ENCODE measurements at regions not wholly inside any gene's neighbourhood (a gene's known extent, or its start where the extent isn't known, plus 50 kb on each side); places are given as distances from the start of the nearest gene placed in this dataset.
"Not testable (repeated sequence)": the region's sequence is repeated elsewhere in the genome, so short reads cannot be mapped to it uniquely, and the experiment has no call there.

DNA sequence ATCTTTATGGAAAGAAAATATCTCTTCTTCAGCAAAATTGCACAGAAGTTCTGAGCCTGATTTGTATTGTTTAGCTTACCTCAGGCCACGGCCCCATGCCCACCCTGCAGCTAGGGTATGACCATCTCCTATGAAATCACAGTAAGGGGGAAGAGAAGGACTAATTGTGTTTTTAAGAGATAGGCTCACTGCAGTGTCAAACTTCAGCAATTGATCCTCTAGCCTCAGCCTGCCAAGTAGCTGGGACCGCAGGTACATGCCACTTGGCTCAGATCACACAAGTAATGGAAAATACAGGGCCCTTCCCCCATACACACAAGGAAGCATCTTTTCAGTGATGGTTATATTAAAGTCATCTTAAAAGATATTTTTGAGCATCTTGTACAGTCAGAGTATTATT lies 60.0 kb downstream of the DMAC1 start:
- Histone ChIP-seq H3K4me1 (ENCODE audit: insufficient read depth) (no peaks in the 10 kb centered on the region), H3K27ac (ENCODE audit: low read depth) (no peak overlapping the region), H3K4me3 (ENCODE audit: low read depth, low read length) (no peak overlapping the region), H3K36me3 (ENCODE audit: insufficient read depth) (no peaks in the 10 kb centered on the region)
- DNase-seq (ENCODE audit: extremely low spot score): no peak
- WGBS: 92% methylated on average over 2 of the region's 2 CpGs

GRCh38 chr9:7735311-7735710 lies 64.3 kb downstream of the DMAC1 start:
- no peak overlapping the region for H3K4me3 ChIP-seq (ENCODE audit: low read depth, low read length)
- no peaks in the 10 kb centered on the region for H3K4me1 ChIP-seq (ENCODE audit: insufficient read depth)
- H3K36me3 ChIP-seq (ENCODE audit: insufficient read depth): no peaks in the 10 kb centered on the region
- WGBS: 92% methylated on average over 2 of the region's 2 CpGs
- no peak for DNase-seq (ENCODE audit: extremely low spot score)
- no peak overlapping the region for H3K27ac ChIP-seq (ENCODE audit: low read depth)

GRCh38 chr9:7730164-7730445 lies 69.5 kb downstream of the DMAC1 start:
- Histone ChIP-seq H3K4me1 (ENCODE audit: insufficient read depth) (no peaks in the 10 kb centered on the region), H3K27ac (ENCODE audit: low read depth) (no peak overlapping the region), H3K36me3 (ENCODE audit: insufficient read depth) (no peaks in the 10 kb centered on the region), H3K4me3 (ENCODE audit: low read depth, low read length) (no peak overlapping the region)
- DNase-seq (ENCODE audit: extremely low spot score): no peak
- WGBS: 87% methylated on average over 1 of the region's 1 CpG

- Histone ChIP-seq H3K4me1 (ENCODE audit: insufficient read depth) (no peaks in the 10 kb centered on the region), H3K27ac (ENCODE audit: low read depth) (no peak overlapping the region), H3K36me3 (ENCODE audit: insufficient read depth) (no peaks in the 10 kb centered on the region), H3K4me3 (ENCODE audit: low read depth, low read length) (no peak overlapping the region)
- no peak for DNase-seq (ENCODE audit: extremely low spot score)
- 89% methylated on average over 5 of the region's 5 CpGs for WGBS
Observed at GRCh38 chr9:7729371-7730163, 70.0 kb downstream of the DMAC1 start.

DNA sequence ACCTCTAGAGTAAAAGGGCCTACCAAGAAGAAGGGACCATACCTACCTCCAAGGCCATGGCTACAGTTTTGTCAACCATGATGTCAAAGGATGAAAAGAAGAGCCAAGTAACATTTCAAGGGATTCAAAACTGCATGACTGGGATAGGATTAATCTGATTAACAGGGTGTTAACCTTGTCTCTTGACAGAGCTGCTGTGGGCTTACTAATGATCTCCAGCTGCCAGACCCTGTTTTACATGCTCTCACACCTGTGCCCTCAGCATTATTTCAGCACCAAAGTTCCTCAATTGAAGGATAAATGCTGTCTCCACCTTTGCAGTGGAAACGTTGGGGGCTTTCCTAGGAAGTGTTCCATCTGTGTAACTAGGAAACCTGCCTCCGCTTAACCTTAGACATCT lies 78.3 kb downstream of the DMAC1 start:
- Histone ChIP-seq H3K27ac (ENCODE audit: low read depth) (no peak overlapping the region), H3K4me1 (ENCODE audit: insufficient read depth) (no peaks in the 10 kb centered on the region), H3K4me3 (ENCODE audit: low read depth, low read length) (no peak overlapping the region), H3K36me3 (ENCODE audit: insufficient read depth) (no peaks in the 10 kb centered on the region)
- no peak for DNase-seq (ENCODE audit: extremely low spot score)
- WGBS: 74% methylated on average over 2 of the region's 2 CpGs

DNA sequence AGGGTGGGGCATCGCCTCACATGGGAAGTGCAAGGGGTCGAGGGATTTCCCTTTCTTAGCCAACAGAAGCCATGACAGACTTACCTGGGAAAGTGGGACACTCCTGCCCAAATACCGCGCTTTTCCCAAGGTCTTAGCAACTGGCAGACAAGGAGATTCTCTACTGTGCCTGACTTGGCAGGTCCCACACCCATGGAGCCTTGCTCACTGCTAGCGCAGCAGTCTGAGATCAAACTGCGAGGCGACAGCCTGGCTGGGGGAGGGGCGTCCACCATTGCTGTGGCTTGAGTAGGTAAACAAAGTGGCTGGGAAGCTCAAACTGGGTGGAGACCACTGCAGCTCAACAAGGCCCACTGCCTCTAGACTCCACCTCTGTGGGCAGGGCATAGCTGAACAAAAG lies 86.5 kb downstream of the DMAC1 start:
- not testable (repeated sequence) for H3K4me3 ChIP-seq (ENCODE audit: low read depth, low read length); DNase-seq (ENCODE audit: extremely low spot score); H3K36me3 ChIP-seq (ENCODE audit: insufficient read depth); H3K27ac ChIP-seq (ENCODE audit: low read depth); H3K4me1 ChIP-seq (ENCODE audit: insufficient read depth)
- WGBS: 95% methylated on average over 8 of the region's 8 CpGs

- no peak for DNase-seq (ENCODE audit: extremely low spot score)
- Histone ChIP-seq H3K36me3 (ENCODE audit: insufficient read depth) (no peaks in the 10 kb centered on the region), H3K4me1 (ENCODE audit: insufficient read depth) (no peaks in the 10 kb centered on the region), H3K27ac (ENCODE audit: low read depth) (no peak overlapping the region), H3K4me3 (ENCODE audit: low read depth, low read length) (no peak overlapping the region)
Observed at GRCh38 chr9:7710686-7711085, 88.9 kb downstream of the DMAC1 start.

- H3K4me1 ChIP-seq (ENCODE audit: insufficient read depth): no peaks in the 10 kb centered on the region
- DNase-seq (ENCODE audit: extremely low spot score): no peak
- H3K4me3 ChIP-seq (ENCODE audit: low read depth, low read length): no peak overlapping the region
- WGBS: 94% methylated on average over 4 of the region's 4 CpGs
- H3K36me3 ChIP-seq (ENCODE audit: insufficient read depth): no peaks in the 10 kb centered on the region
- H3K27ac ChIP-seq (ENCODE audit: low read depth): no peak overlapping the region
Observed at GRCh38 chr9:7707934-7708333, 91.6 kb downstream of the DMAC1 start.

DNA sequence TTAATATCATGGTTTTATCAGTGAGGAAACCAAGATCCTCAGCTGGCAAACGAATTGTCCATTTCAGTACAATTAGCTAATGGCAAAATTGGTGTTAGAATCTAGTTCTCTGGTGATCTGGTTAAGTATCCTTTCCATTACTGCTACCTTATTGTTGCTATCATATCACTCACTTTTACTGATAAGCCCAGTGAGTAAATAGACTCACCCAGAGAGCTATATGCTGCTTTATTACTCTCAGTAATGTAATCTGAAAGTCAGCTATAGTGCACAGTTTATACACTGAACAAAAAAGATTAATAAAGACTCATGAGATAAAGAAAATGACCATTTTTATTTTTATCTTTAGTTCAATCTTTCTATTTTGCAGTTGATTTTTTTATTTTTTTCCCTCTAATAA lies 95.0 kb downstream of the DMAC1 start:
- H3K4me3 ChIP-seq (ENCODE audit: low read depth, low read length): no peak overlapping the region

DNA sequence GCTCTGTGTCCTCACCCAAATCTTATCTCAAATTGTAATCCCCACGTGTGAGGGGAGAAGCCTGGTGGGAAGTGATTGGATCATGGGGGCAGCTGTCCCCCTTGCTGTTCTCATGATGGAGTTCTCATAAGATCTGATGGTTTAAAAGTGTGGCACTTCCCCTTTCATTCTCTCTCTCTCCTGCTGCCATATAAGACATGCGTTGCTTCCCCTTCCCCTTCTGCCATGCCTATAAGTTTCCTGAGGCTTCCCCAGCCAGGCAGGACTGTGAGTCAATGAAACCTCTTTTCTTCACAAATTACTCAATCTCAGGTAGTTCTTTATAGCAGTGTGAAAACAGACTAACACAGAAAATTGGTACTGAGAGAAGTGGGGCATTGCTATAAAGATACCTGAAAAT lies 107.7 kb downstream of the DMAC1 start:
- H3K4me3 ChIP-seq (ENCODE audit: low read depth, low read length): no peak overlapping the region

More for the DNA sequence above, 95.0 kb downstream of the DMAC1 start:
- DNase-seq (ENCODE audit: extremely low spot score): no peak
- Histone ChIP-seq H3K4me1 (ENCODE audit: insufficient read depth) (no peaks in the 10 kb centered on the region), H3K36me3 (ENCODE audit: insufficient read depth) (no peaks in the 10 kb centered on the region), H3K27ac (ENCODE audit: low read depth) (no peak overlapping the region)
- 63% methylated on average over 1 of the region's 1 CpG for WGBS

DNA sequence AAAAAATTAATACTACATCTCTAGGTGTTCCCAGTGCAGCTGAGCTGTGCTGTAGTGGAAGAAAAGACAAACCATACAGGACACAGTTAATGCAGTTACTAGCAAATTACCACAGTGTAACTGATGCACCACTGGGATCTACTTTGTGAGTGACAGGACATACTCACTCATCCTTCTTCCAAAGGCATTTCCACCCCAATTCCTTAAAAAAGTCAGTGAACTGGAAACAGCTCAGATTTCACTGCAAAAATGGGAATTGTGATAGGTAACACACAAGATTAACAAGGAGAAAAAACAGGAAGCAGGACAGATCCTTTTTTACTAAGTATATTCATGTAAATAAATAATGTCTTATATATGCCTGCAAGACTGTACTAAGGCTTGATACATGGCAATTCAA lies 109.6 kb downstream of the DMAC1 start:
- no peaks in the 10 kb centered on the region for H3K36me3 ChIP-seq (ENCODE audit: insufficient read depth)

More for the DNA sequence above, 107.7 kb downstream of the DMAC1 start:
- H3K27ac ChIP-seq (ENCODE audit: low read depth): no peak overlapping the region
- 81% methylated on average over 2 of the region's 2 CpGs for WGBS
- DNase-seq (ENCODE audit: extremely low spot score): no peak
- H3K36me3 ChIP-seq (ENCODE audit: insufficient read depth): no peaks in the 10 kb centered on the region
- no peaks in the 10 kb centered on the region for H3K4me1 ChIP-seq (ENCODE audit: insufficient read depth)

DNA sequence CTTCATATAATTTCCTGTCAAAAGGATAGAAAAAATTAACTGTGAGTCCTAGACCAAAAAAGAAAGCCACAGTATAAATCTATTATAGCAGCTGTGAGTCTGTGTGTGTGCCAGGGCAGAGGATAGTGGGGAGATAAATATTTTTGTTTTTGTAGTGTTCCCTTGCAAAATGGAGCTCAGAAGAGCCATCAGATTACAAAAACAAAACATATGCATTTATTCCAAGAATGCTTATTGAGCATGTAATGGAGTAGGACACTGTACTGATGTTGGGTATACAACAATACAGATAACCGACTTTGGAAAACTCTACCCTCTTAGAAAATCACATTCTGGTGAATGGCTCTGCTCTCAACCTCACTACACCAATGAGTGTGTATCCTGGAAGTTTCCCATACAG lies 111.0 kb downstream of the DMAC1 start:
- H3K27ac ChIP-seq (ENCODE audit: low read depth): no peak overlapping the region
- no peaks in the 10 kb centered on the region for H3K4me1 ChIP-seq (ENCODE audit: insufficient read depth)
- WGBS: 75% methylated on average over 1 of the region's 1 CpG
- DNase-seq (ENCODE audit: extremely low spot score): no peak
- no peak overlapping the region for H3K4me3 ChIP-seq (ENCODE audit: low read depth, low read length)
- no peaks in the 10 kb centered on the region for H3K36me3 ChIP-seq (ENCODE audit: insufficient read depth)

More for the DNA sequence above, 109.6 kb downstream of the DMAC1 start:
- DNase-seq (ENCODE audit: extremely low spot score): no peak
- Histone ChIP-seq H3K4me3 (ENCODE audit: low read depth, low read length) (no peak overlapping the region), H3K4me1 (ENCODE audit: insufficient read depth) (no peaks in the 10 kb centered on the region), H3K27ac (ENCODE audit: low read depth) (no peak overlapping the region)

DNA sequence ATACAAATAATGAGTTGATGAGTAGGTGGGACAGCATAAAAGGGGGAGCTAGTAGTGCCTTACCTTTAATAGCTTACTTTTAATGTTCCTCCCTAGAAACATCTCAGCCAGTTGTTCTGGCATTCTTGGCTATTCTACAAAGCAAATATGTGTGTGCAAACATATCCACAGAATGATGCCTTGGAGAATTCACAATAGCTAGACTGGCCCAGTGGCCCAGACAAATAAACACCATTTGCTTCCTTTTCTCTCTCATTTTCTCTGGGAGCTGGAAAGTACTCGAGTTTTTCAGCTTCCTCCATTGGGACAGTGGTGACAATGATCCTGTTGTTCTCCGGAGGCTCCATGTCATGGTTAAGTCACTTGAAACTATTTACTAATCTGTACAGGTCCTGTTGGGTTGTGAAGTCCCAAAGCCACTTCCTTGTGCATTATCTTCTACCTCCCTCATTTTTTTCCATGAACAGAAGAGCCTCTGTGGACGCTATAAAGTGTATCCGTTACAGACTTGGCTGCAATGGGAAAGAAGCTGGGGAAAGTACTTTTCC lies 122.9 kb downstream of the DMAC1 start:
- Histone ChIP-seq H3K36me3 (ENCODE audit: insufficient read depth) (no peaks in the 10 kb centered on the region), H3K4me3 (ENCODE audit: low read depth, low read length) (no peak overlapping the region), H3K27ac (ENCODE audit: low read depth) (no peak overlapping the region), H3K4me1 (ENCODE audit: insufficient read depth) (no peaks in the 10 kb centered on the region)
- DNase-seq (ENCODE audit: extremely low spot score): no peak
- 78% methylated on average over 4 of the region's 4 CpGs for WGBS

DNA sequence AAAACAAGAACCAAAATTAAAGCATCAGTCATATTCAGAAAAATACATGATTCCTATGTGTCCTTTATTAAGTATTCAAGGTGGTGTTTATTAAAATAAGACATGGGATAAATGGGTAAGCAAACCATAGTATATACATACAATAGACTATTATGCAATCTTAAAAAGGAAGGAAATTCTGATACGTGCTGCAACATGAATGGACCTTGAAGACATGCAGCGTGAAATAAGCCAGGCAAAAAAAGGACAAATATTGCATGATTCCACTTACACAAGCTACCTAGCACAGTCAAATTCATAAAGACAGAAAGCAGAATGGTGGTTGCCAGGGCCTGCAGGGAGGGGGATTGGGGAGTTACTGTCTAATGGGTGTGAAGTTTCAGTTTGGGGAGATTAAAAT lies 127.7 kb downstream of the DMAC1 start:
- 83% methylated on average over 2 of the region's 2 CpGs for WGBS
- DNase-seq (ENCODE audit: extremely low spot score): no peak

GRCh38 chr9:7668541-7668940 lies 131.0 kb downstream of the DMAC1 start:
- DNase-seq (ENCODE audit: extremely low spot score): no peak
- Histone ChIP-seq H3K4me1 (ENCODE audit: insufficient read depth) (no peaks in the 10 kb centered on the region), H3K4me3 (ENCODE audit: low read depth, low read length) (no peak overlapping the region), H3K27ac (ENCODE audit: low read depth) (no peak overlapping the region), H3K36me3 (ENCODE audit: insufficient read depth) (no peaks in the 10 kb centered on the region)
- 44% methylated on average over 1 of the region's 1 CpG for WGBS

More for the DNA sequence above, 127.7 kb downstream of the DMAC1 start:
- H3K27ac ChIP-seq (ENCODE audit: low read depth): no peak overlapping the region
- H3K4me1 ChIP-seq (ENCODE audit: insufficient read depth): no peaks in the 10 kb centered on the region
- H3K36me3 ChIP-seq (ENCODE audit: insufficient read depth): no peaks in the 10 kb centered on the region
- H3K4me3 ChIP-seq (ENCODE audit: low read depth, low read length): no peak overlapping the region
